ENCODE measurements at regions not wholly inside any gene's neighbourhood (a gene's known extent, or its start where the extent isn't known, plus 50 kb on each side); places are given as distances from the start of the nearest gene placed in this dataset.

DNA sequence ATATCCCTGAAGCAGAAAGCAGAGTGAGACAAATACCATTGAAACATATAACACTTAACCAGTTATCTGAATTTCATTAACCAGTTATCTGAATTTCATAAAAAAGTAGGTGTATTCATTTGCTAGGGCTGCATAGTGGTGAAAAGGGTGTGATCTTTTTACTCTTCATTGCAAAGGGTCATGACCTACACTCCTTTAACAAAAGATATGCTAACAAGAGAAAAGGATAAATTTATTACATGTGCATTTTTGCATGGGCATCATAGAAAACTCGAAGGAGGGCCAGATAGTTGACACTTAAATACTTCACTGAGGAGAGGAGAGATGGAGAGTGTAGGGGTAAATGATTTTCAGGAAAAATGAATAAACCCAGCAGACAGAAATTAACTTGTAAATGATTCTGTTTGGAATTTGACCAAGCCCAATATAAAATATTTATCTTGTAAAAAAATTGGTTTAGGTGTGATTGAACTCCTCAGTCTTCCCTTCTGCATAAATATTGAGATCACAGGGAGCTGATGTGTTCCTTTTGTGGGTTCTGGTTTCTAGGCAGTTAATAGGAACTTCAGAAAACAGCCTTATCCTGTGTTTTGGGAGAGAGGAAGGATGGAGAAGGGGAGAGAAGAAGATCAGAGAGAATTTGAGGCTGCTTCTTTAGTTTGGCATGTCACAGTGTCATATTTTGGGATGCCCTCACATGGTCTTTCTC lies 372.5 kb upstream of the SYT4 start:
- DNase-seq (ENCODE audit: low spot score), result no peak

DNA sequence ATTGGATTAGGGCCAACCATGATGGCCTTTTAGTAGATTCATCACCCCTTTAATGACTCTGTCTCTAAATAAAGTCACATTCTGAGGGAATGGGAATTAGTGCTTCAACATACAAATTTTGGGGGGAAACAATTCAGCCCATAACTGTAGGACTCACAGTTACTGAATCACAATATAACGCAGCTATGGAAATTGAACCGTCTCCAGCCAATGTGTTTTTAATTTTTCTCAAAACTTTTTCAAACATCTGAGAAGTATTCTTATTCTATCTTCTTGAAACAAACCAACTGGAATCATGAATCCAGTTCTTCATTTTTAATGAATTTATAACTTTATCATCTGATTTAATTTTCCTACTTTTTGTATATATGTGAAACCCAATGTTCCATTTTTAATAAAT lies 373.1 kb upstream of the SYT4 start:
- no peak for DNase-seq (ENCODE audit: low spot score)

DNA sequence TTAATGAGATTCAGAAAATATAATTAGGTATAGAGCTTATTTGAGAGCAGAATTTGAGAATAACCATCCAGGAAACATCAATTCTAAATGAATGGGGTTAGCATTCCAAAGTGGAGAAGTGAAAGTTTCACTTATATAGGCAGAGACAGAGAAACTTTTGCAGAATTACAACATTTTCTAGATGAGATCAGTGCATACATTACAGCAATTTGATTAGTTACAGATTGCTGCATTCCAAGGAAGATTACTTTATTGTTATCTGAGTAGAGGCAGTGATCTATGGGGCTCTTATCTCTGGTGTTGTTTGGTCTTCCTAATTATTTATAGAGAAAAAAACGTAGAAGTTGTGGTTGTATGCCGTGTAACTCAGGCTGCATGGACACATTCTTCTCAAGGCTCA lies 373.8 kb upstream of the SYT4 start:
- DNase-seq (ENCODE audit: low spot score), result no peak

DNA sequence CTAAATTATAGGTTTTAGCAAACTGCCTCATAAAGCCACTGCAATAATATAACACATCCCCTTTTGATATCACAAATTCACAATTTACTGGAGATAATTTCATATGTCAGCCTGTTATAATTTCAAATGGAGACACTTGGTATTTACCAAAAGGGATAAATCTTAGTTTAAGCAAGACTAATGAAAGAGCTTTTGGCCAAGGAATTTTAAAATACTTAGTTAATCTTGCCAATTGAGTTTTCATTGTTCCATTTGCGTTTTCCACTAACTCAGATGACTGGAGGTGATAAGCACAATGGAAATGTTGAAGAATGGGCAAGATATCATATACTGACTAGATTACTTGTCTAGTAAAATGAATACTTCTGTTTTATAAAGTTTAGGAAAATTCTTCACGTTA lies 379.3 kb upstream of the SYT4 start:
- no peak for DNase-seq (ENCODE audit: low spot score)

DNA sequence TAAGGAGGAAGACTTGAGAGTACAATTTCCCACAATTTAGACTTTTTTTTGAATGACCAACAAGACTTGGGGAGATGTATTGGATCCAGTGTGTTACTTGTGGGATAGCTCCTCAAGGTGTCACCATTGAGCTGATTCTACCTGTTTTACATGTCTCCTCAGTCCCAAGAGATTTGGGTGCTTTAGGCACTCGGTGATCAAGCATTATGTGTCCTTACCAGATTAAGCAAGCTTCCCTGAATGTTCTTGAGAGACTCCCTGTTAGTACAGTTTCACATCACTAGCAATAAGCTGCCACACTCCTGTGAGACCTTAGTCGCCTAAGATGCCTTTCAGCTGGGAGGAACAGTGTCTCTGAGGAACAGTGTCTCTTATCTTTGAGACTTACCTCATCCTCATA lies 384.3 kb upstream of the SYT4 start:
- peak; percentile 0 for DNase-seq (ENCODE audit: low spot score)

DNA sequence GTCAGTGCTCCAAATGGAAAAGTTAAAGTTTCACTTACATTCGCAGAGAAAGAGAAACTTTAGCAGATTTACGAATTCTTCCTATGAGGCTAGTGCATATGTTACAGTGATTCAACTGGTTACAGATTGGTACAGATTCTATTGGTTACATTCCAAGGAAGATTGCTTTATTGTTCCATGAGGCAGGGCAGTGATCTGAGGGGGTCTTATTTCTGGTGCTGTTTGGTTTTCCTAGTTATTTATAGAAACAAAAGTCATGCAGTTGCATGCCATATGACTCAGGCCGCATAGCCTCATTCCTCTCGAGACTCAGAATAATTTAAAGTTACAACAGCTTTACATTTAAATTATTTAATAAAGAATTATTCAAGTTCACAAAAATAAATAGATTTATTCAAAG lies 385.4 kb upstream of the SYT4 start:
- no peak for DNase-seq (ENCODE audit: low spot score)

DNA sequence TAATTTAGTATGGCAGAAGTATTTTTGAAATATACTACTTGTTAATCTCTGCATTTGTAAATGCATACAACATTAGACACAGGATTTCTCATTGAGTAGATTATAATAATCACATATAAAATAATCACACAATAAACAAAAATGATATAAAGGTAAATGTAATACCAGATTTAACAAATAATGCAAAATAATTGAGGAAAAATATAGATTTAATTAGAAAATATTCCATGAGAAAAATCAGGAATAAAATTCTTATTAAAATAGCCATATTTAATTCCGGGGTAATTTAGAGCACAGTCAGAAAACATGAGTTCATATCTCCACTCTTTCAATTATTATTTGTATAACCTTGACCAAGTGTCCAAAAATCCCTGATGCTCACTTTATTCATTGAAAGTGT lies 385.9 kb upstream of the SYT4 start:
- no peak for DNase-seq (ENCODE audit: low spot score)

DNA sequence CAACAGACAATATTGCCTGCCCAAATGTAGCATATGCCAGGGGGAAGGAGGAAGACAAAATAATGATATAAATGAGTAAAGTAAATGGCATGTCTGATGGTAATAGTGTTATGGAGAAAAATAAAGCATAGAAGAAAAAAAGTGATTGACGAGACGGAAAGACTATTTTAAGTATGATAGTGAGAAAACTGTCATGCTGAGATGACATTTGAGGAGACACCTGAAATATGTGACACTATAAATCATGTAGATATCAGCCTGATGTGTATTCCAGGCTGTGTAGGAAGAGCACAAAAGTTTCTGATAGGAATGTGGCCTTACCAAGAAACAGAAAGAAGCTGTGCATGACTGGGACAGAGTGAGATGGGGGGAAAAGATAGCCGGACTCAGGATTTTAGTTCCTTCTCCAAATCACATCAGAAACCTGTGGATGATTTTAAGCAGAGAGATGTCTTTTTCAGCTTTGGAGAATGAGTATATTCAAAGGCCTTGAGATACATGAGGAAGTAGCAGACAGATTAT lies 387.3 kb upstream of the SYT4 start:
- no peak for DNase-seq (ENCODE audit: low spot score)

DNA sequence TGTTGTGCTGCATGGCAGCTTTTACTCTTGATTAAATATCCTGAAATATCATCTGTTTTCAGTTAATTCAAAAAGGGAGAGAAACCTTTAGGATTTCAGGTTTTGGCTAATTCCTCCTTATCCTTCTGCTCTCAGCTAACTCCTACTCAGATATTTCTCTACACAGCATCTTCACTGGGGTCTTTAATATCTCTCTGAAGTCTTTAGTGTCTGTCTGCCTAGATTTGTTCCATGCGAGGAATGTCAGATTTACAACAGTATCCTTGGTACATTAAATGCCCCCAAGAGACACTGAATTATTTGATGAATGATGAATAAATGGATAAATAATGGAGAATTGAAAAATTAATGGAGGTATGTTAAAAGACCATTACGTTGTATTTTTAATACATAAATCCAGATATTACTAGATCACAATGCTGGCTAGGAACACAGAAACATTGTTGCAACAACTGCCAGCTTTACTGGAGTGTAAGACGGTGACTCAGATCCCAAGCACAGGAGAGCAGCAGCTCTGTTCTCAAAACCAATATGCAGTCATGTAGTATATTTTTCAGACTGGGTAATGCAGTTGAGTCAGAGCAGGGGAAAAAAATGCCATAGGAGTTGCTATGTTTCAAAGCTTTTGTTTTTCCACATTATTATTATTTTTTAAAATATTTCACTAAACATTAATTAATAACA lies 388.0 kb upstream of the SYT4 start:
- DNase-seq (ENCODE audit: low spot score), result no peak

DNA sequence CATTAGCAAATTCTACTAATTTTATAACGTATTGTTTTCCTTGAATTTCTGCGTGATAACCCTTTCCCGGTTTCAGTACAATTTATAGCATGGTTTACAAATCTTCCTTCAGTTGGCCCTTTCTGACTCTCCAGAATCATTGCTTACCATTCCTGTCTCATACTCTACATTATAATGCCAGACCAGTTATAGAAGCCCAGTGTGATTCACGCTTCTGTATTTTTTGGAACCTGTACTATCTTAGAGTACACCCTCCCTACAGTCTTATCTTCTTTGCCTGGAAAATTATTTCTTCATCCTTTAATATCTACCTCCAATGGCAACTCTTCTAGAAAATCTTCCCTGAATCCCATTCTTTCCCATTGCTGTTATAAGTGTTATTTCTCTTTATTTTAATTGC lies 391.6 kb upstream of the SYT4 start:
- no peak for DNase-seq (ENCODE audit: low spot score)

DNA sequence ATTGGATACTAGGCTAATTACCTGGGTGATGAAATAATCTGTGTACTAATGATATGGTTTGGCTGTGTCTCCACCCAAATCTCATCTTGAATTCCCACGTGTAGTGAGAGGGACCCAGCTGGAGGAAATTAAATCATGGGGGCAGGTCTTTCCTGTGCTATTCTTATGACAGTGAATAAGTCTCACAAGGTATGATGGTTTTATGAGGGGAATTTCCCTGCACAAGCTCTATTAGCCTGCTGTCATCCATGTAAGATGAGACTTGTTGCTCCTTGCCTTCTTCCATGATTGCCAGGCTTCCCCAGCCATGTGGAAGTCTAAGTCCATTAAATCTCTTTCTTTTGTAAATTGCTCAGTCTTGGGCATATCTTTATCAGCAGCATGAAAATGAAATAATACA lies 394.1 kb upstream of the SYT4 start:
- DNase-seq (ENCODE audit: low spot score), result no peak

DNA sequence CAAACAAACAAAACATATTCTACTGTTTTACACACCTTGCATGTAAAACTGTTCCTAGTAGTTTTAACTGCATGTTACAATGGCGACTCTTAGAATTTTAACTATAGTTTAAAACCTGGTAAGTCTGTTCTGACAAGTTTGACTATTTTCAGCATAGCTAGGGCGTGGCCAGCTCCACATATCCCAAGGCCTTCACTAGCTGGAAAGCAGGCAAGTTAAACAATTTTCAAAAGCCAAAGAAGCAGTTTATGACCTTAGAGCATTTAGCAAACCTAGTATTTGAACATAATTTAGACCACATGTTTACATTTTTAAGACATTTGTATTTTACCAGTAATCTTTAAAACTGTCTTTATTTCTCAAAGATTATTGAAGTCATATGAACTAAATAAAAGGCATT lies 402.8 kb upstream of the SYT4 start:
- no peak for DNase-seq (ENCODE audit: low spot score)

DNA sequence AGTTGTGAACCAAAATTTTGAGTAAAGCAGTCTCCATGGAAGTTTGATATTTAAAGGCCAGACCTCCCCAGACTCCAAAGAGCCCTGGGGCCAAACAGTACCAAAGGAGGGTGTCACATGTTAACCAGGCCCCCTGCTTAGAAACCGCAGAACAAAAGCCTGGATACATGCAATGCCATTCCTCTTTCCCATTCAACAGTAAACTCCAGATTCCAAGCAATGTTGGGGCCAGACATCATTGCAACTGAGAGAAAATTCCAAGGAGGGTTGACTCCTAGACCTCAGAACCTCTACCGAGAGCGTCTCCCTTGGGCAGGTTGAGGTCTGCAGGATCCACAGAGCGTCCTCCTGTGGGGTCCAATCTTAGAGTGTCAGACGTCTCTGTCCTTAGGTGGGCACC lies 404.4 kb upstream of the SYT4 start:
- no peak for DNase-seq (ENCODE audit: low spot score)

DNA sequence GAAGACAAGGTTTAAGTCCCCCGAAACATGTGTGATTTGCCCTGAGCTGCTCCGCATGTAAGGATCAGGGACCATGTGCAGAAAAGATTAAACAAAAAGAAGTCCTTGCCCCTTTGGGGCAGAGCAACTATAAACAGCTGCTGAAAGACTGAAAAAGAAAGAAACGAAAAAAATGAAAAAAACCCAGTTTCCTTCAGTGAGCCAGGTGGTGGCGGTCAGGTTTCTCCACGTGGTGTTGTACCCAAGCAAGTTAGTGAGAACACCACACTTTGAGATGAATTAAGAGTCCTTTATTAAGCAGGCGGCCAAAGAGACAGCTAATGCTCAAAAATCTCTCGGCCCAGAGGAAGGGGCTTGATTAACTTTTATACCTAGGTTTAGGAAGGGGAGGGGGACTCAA lies 404.9 kb upstream of the SYT4 start:
- DNase-seq (ENCODE audit: low spot score), result no peak

DNA sequence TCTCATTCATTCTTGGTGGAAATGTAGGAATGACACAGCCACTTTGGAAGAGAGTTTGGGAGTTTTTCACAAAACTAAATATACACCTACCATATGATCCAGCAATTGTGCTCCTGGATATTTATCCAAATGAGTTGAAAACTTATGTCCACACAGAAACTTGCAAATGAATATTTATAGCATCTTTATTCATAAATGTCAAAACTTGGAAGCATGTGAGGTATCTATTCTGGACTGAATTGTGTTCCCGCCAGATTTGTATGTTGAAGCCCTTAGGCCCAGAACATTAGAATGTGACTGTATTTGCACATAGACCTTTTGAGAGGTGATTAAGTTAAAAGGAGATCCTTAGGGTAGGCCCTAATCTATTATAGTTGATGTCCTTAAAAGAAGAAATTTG lies 409.4 kb upstream of the SYT4 start:
- DNase-seq (ENCODE audit: low spot score), result no peak

DNA sequence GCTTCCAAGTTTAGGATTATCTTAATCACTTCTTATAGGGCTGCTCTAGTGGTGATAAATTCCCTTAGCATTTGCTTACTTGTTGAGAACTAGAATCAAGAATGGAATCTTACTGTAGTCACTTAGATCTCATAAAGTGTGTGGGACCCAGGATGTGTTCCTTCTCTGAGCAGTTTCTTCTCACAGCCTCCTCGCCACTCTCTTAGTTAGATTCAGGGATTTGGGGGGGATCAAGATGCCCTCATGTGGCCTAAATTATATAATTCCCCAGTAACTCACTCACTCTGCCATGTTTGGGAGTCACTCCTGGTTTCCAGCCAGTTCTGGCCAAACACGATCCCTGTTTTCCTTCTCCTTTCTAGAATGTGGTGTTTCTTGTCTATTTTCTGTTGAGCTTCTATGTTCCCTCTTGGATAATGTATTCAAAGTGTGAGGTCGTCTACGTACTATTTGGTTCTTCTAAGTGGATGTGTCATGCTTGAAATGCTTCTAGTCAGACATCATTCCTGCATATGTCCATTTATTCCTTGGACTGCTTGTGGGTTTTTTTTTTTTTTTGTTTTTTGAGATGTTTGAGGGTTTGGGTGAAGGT lies 414.9 kb upstream of the SYT4 start:
- DNase-seq (ENCODE audit: low spot score), result no peak

DNA sequence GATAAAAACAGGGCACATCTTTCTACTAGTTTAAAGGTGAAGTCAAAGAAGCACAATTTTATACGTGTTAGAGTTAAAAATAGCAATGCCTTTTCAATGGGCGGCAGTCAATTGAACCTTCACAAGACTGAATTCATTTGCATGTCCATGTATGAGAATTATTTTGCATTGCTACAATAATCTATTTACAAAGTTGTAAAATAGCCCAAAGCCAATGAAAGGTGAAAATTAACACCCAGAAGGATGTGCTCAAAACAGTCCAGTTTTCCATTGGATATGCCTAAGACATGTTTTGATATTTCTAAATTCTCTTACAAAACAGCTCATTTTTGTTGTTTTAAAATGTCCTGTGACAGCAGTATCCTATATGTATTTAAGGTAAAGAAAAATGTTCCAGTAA lies 425.1 kb upstream of the SYT4 start:
- no peak for DNase-seq (ENCODE audit: low spot score)

DNA sequence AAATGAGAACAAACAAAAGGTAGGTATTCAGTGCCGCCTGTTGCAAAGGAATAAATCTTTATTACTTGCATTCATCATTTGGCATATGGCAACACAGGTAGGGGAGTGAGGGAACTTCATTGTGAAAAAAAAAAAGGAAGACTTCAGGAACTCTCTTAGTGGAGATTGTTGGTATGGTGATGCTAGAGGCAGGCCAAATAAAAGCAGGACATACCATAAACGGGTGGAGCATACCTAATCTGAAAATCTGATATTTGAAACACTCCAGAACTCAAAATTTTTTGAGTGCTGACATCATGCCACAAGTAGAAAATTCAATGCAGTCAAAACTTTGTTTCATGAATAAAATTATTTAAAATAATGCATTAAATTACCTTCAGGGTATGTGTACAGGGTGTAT lies 425.8 kb upstream of the SYT4 start:
- no peak for DNase-seq (ENCODE audit: low spot score)

DNA sequence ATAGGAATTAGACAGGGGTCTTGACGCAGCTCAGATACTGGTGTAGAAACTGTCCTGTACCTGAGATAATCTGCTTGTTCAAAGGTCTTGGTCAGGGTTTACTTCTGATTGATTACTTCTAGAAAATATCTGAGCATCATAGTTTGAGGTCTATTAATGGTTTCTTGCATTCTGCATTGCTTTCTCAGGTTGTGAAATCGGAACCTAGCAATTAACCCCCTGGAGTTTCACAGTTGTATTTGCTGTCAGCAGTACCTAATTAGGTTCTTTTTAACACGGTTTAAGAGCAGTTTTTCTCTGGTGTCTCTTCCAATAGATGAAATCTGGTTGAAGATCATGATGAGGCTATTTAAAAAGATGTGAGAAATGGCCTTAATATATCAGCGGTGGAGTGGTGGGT lies 428.6 kb upstream of the SYT4 start:
- DNase-seq (ENCODE audit: low spot score), result no peak

DNA sequence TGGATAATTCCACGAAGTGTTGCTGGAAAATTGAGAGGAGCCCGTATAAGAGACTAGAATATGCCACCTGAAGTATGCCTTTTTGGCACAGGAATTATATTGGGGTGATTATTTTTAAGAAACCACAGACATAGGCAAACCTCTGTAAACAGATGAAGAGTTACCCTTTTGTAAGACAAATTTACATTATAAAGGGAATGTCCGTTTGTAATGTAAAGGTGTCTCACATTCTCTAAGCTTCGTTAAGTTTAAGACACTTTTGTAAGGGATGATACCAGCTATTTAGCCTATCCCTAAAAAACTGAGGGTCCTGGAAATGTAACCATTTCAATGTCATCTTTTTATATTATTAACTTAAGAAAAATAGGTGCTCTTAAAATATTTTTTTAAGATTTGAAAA lies 432.8 kb upstream of the SYT4 start:
- no peak for DNase-seq (ENCODE audit: low spot score)

DNA sequence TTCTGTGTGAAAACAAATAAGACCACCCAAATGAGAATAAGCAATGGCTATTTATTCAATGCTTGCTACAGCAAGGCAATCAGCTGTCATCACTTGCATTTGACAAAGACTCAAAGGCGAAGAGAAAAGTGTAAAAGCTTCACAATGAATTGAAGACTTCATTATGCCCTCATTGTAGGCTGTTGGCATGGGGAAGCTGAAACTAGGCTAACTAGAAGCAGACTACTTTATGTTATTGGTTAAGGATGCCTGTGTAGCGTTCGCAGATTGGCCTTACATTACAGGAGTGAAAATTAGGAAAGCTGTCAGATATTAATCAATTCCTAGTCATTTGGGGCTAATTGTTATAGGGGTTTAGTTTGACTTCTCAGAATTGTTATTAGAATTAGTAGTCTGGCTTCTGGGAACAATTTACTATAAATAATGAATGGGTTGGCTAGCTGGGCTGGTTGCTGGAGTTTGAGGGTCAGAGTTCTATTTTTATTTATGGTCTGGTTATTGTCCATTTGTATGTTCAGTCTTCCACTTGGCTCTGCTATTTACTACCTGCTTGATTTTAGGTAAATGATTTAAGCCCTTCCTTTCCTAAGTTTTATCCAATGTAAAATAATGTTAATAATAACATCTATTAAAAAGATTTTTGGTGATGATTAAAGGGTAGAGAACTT lies 437.2 kb upstream of the SYT4 start:
- DNase-seq (ENCODE audit: low spot score), result no peak

DNA sequence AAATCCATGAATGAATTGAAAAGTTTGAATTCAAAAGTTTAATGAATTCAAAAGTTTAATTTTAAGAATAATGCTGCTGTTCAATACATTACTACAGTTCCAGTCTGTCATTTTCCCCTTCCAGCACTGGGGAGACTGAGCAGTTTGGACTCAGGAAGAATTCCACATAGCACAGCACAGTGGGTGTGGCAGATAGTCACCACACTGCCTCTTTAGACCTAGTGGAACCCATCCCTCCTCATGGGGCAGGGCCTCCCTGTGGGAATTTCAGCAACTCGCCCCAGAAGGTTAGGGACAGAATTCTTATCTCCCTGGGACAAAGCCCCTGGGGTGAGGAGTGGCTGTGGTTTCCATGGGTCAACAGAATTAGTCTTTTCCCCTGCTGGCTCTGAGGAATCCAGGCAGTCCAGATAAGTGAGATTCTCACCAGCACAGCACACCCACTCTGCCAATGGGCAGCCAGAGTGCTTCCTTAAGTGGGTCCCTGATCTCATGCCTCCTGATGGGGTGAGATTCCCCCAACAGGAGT lies 442.0 kb upstream of the SYT4 start:
- no peak for DNase-seq (ENCODE audit: low spot score)

DNA sequence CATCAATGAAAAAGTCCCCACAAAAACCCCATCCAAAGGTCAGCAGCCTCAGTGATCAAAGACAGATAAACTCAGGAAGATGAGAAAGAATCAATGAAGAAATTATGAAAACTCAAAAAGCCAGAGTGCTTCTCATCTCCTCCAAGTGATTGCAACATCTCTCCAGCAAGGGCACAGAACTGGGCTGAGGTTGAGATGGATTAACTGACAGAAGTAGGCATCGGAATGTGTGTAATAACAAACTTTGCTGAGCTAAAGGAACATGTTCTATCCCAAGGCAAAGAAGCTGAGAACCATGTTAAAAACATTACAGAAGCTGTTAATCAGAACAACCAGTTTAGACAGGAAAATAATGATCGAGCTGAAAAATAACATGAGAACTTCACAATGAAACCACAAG lies 442.8 kb upstream of the SYT4 start:
- no peak for DNase-seq (ENCODE audit: low spot score)
